HepG2 (cell line): ENCODE measurements at regions not wholly inside any gene's neighbourhood (a gene's known extent, or its start where the extent isn't known, plus 50 kb on each side); places are given as distances from the start of the nearest gene placed in this dataset.

Experiments
- ATAC-seq: fragments of 200-7000 bp; cut with Tn5 transposase; 3 replicates; pipeline ENCODE4 v1.9.1; 2020; ENCODE audit warnings: mild to moderate bottlenecking, moderate library complexity
- BruUV-seq: library from RNA; stranded (reverse); fragments of 400-500 nt; replicated peaks from 2 replicates; lab custom pipeline; 2021; lab: Mats Ljungman, UMichigan
- CTCF ChIA-PET: fragments of 300-600 bp; formaldehyde crosslinking; extraction: SDS; loops from one replicate; lab custom pipeline; 2021; ENCODE audit warnings: low total read pairs, inconsistent platforms, low intra/inter-chr PET ratio; lab: Yijun Ruan, JAX
- POLR2A ChIA-PET: fragments of 350-600 bp; sonication (Branson Sonifier 250); formaldehyde crosslinking; loops from one replicate; lab custom pipeline; 2020; ENCODE audit warnings: antibody characterized with exemption, inconsistent platforms; lab: Yijun Ruan, JAX
- DNase-seq: peaks from one replicate; pipeline ENCODE4 v3.0.0-alpha.2; 2015; ENCODE audit warnings: low spot score
- FAIRE-seq: peaks from 3 replicates; lab custom pipeline; 2011; peaks lifted over from hg19 to GRCh38; lab: Jason Lieb, UNC
- H2AFZ ChIP-seq: one replicate; pipeline ENCODE4 v1.6.1; 2011; ENCODE audit warnings: low read length, inconsistent platforms
- H3K27ac ChIP-seq: fragments of 300-600 bp; 3 replicates; pipeline ENCODE4 v1.8.0; 2011; ENCODE audit warnings: mixed run types, mild to moderate bottlenecking, mixed read lengths, low read length, inconsistent platforms; ENCODE audit not compliant: insufficient read depth; ENCODE audit errors: extremely low read length
- H3K27me3 ChIP-seq, 2 experiments: fragments of 200-600 bp in 1 of 2; 2 replicates in 1 of 2; 3 replicates in 1 of 2; pipeline versions ENCODE4 v1.6.0 to v1.8.0; 2011; ENCODE audit warnings: low read length in 2 of 2, mild to moderate bottlenecking in 2 of 2, moderate library complexity in 2 of 2, inconsistent platforms in 1 of 2; ENCODE audit not compliant: insufficient read depth in 2 of 2, control insufficient read depth in 1 of 2
- H3K36me3 ChIP-seq, 2 experiments: fragments of 200-600 bp in 1 of 2; replicated peaks in 1 of 2; 2 replicates in 1 of 2; 3 replicates in 1 of 2; pipeline versions ENCODE4 v1.5.1 to v1.8.0; 2011; ENCODE audit warnings: low read length in 2 of 2, inconsistent platforms in 1 of 2; ENCODE audit not compliant: insufficient read depth in 2 of 2, control insufficient read depth in 1 of 2
- H3K4me1 ChIP-seq: 2 replicates; pipeline ENCODE4 v1.5.1; 2012; ENCODE audit warnings: low read length, inconsistent platforms; ENCODE audit not compliant: insufficient read depth
- H3K4me2 ChIP-seq: 2 replicates; pipeline ENCODE4 v1.6.0; 2011; ENCODE audit warnings: low read depth, low read length, inconsistent platforms
- H3K4me3 ChIP-seq, 3 experiments: fragments of 200-600 bp in 1 of 3; sonication (generic), shearing (Covaris generic) in 1 of 3; replicated peaks in 1 of 3; 2 replicates each; pipeline ENCODE4 v1.5.1; 2011 to 2016; ENCODE audit warnings: low read length in 3 of 3, inconsistent platforms in 2 of 3, low read depth in 2 of 3, mild to moderate bottlenecking in 2 of 3, control low read depth in 1 of 3, mixed read lengths in 1 of 3; ENCODE audit not compliant: insufficient read depth in 1 of 3
- H3K79me2 ChIP-seq: one replicate; pipeline ENCODE4 v1.6.1; 2011; ENCODE audit warnings: low read length, inconsistent platforms; ENCODE audit not compliant: insufficient read depth
- H3K9ac ChIP-seq: 2 replicates; pipeline ENCODE4 v1.6.0; 2011; ENCODE audit warnings: mild to moderate bottlenecking, low read depth, low read length, inconsistent platforms; ENCODE audit not compliant: insufficient read depth
- H3K9me3 ChIP-seq: 2 replicates; pipeline ENCODE4 v1.5.1; 2012; ENCODE audit warnings: mild to moderate bottlenecking, low read length
- H4K20me1 ChIP-seq: 2 replicates; pipeline ENCODE4 v1.6.0; 2011; ENCODE audit warnings: inconsistent platforms, mild to moderate bottlenecking, low read length, moderate library complexity; ENCODE audit not compliant: insufficient read depth
- GRHL1 ChIP-seq: sonication (generic); formaldehyde crosslinking; conservative IDR thresholded peaks from 2 replicates; pipeline ENCODE4 v1.8.0; 2022; ENCODE audit warnings: missing genetic modification reagents
- RNF219 ChIP-seq: sonication (generic); formaldehyde crosslinking; IDR thresholded peaks from 2 replicates; pipeline ENCODE4 v1.5.0; 2020; ENCODE audit warnings: mild to moderate bottlenecking, missing genetic modification reagents
- THAP8 ChIP-seq: sonication (generic); formaldehyde crosslinking; IDR thresholded peaks from 2 replicates; pipeline ENCODE4 v1.5.1; 2020; ENCODE audit warnings: missing genetic modification reagents, mild to moderate bottlenecking, borderline replicate concordance
- WGBS: methylation state at CpG from one replicate; pipeline ENCODE4 v1.1.6; 2017; ENCODE audit warnings: low lambda C conversion rate; 5-methylcytosine and 5-hydroxymethylcytosine counted together
- in situ Hi-C: cut with HindIII; loops from 2 replicates; pipeline ENCODE4 v1.10.0; 2017; ENCODE audit warnings: low pct_unique_long_range_greater_than_20kb; ENCODE audit not compliant: extremely low pct_ligation_motif_present
- intact Hi-C: fragments of 100-400 bp; cut with micrococcal nuclease; formaldehyde crosslinking; loops from one replicate; pipeline ENCODE4 v1.10.0; 2022; ENCODE audit not compliant: unreplicated experiment

GRCh38 chr18:40878371-40878770, 1076.7 kb upstream of the PIK3C3 start (continued):
- TF ChIP-seq RNF219 (CRISPR knock-in tag), result no peak
- TF ChIP-seq, all 625 proteins: peak for 0

GRCh38 chr18:40877096-40877495, 1077.9 kb upstream of the PIK3C3 start:
- H3K27me3 ChIP-seq, result no peaks in the 10 kb centered on the region
- POLR2A ChIA-PET, result no interaction called here
- ATAC-seq, result no peak
- H2AFZ ChIP-seq, result no peak overlapping the region
- no peak overlapping the region for H3K9ac ChIP-seq
- H3K4me2 ChIP-seq, result no peak overlapping the region
- H3K4me3 ChIP-seq, result no peak overlapping the region
- WGBS, result 16% methylated on average over 5 of the region's 5 CpGs
- no peak for FAIRE-seq
- intact Hi-C loops (no loop called here), in situ Hi-C loops (no loop called here)
- no peaks in the 10 kb centered on the region for H3K9me3 ChIP-seq
- BruUV-seq, result no TSS peak
- H4K20me1 ChIP-seq, result no peaks in the 10 kb centered on the region
- H3K27ac ChIP-seq, result no peak overlapping the region
- CTCF ChIA-PET, result no interaction called here
- H3K36me3 ChIP-seq, result no peaks in the 10 kb centered on the region
- no peak for DNase-seq
- TF ChIP-seq GRHL1 (CRISPR knock-in tag) (no peak), THAP8 (no peak)
- H3K79me2 ChIP-seq, result no peaks in the 10 kb centered on the region
- no peaks in the 10 kb centered on the region for H3K4me1 ChIP-seq
